SU-DHL-6 (cell line): ENCODE measurements at regions not wholly inside any gene's neighbourhood (a gene's known extent, or its start where the extent isn't known, plus 50 kb on each side); places are given as distances from the start of the nearest gene placed in this dataset.

ENCODE experiments used
- CTCF ChIP-seq: fragments of 200-600 bp; sonication (generic); IDR thresholded peaks from one replicate; pipeline ENCODE4 v1.5.1; 2017; ENCODE audit warnings: antibody characterized with exemption, mild to moderate bottlenecking, low read length, moderate library complexity; ENCODE audit not compliant: insufficient read depth, poor library complexity, severe bottlenecking
- EZH2phosphoT487 ChIP-seq: fragments of 200-600 bp; sonication (generic), shearing (Covaris generic); conservative IDR thresholded peaks from 2 replicates; pipeline ENCODE4 v1.6.1; 2018; ENCODE audit warnings: mild to moderate bottlenecking, antibody characterized with exemption, low read length, moderate library complexity, mixed read lengths

- no peak for TF ChIP-seq CTCF
- TF ChIP-seq EZH2phosphoT487: no peak
Measured at GRCh38 chr4:138389976-138390685, 148.0 kb upstream of the SLC7A11 start.
